ENCODE measurements at regions not wholly inside any gene's neighbourhood (a gene's known extent, or its start where the extent isn't known, plus 50 kb on each side); places are given as distances from the start of the nearest gene placed in this dataset.

DNA sequence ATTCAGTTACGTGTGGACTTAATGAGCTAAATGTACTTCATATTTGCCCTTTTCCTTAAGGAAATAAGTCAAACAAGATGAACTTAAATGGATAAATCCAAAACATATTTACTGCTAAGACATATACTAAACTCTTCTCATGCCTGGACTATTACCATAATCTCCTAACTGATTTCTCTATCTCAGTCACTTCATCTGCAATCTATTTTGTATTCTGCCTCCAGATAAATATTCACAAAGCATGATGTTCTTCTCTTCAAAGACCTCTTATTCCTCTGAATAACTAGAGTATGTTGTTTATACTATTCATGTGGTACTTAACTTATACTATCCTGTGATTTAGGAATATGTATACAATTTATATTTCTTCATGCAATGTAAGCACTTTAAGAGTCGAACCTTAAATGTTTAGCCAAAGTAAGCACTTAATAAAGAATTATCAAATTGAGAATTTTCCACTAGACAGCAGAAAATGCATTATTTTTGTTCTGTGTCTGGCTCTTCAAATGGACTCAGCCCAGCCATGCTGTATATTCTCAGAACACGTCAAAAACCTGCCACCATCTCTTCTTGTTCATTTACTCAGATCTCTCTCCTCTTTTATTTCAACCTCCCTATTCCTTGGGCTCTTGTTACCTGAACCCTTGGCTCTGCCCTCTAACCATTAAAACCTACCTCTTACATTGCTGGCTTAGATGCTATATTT, 79.9 kb upstream of the ARHGAP28 start:
- Histone ChIP-seq H2BK12ac (ENCODE audit: low read depth, low read length) (no peak overlapping the region), H3K9me3 (ENCODE audit: insufficient read depth in 2 of 2, low read depth in 1 of 2, low read length in 1 of 2) (no peaks in the 10 kb centered on the region), H3K4me2 (ENCODE audit: insufficient read depth in 1 of 2, low read depth in 2 of 2, low read length in 2 of 2) (no peak overlapping the region), H2AK5ac (ENCODE audit: low read depth, low read length) (no peak overlapping the region), H3K18ac (ENCODE audit: extremely low read depth, low read length) (no peak overlapping the region), H2BK20ac (ENCODE audit: low read length) (no peak overlapping the region), H4K91ac (replicated peaks; ENCODE audit: insufficient read length, low read length) (no peak overlapping the region), H4K8ac (ENCODE audit: extremely low read depth, insufficient read depth, low read length) (no peak overlapping the region), H2BK120ac (replicated peaks; ENCODE audit: low read depth, low read length) (no peak overlapping the region), H3K4ac (replicated peaks; ENCODE audit: insufficient read length, low read depth, low read length) (no peak overlapping the region), H3K27me3 (replicated peaks in 1 of 4; ENCODE audit: control insufficient read depth in 3 of 4, extremely low read depth in 1 of 4, insufficient read depth in 3 of 4, low read length in 3 of 4) (no peaks in the 10 kb centered on the region), H3K23me2 (ENCODE audit: low read depth, low read length) (no peaks in the 10 kb centered on the region), H3K79me2 (ENCODE audit: control insufficient read depth in 1 of 2, insufficient read depth in 2 of 2, low read length in 2 of 2) (no peaks in the 10 kb centered on the region), H4K20me1 (replicated peaks in 1 of 2; ENCODE audit: control insufficient read depth in 1 of 2, insufficient read depth in 2 of 2, low read length in 2 of 2) (no peaks in the 10 kb centered on the region), H3K4me3 (ENCODE audit: extremely low read depth in 1 of 4, insufficient read depth in 2 of 4, low read depth in 3 of 4, low read length in 4 of 4) (no peak overlapping the region), H2BK15ac (ENCODE audit: low read length) (no peak overlapping the region), H2BK5ac (ENCODE audit: low read depth, low read length) (no peak overlapping the region), H2AFZ (ENCODE audit: low read length) (no peak overlapping the region), H3K23ac (ENCODE audit: insufficient read length) (no peak overlapping the region), H3K14ac (ENCODE audit: insufficient read length) (no peak overlapping the region), H3K4me1 (replicated peaks in 1 of 4; ENCODE audit: control insufficient read depth in 3 of 4, insufficient read depth in 4 of 4, low read length in 3 of 4) (peaks cover 0 to 11% (median 1%) of the 10 kb centered on the region in 4 experiments; a peak in 2 of 7 replicates), H3K56ac (replicated peaks; ENCODE audit: insufficient read length, low read depth, low read length) (no peak overlapping the region), H4K5ac (ENCODE audit: insufficient read length, low read depth, low read length) (no peak overlapping the region), H3K9ac (replicated peaks in 1 of 4; ENCODE audit: extremely low read depth in 1 of 4, low read depth in 3 of 4, low read length in 3 of 4) (no peak overlapping the region), H3K27ac (ENCODE audit: low read depth, low read length) (no peak overlapping the region), H3K79me1 (ENCODE audit: low read depth, low read length) (no peaks in the 10 kb centered on the region), H3K36me3 (ENCODE audit: control insufficient read depth in 2 of 4, insufficient read depth in 4 of 4, low read length in 3 of 4) (no peaks in the 10 kb centered on the region)
- 91% methylated on average over 3 of the region's 3 CpGs; no CpG with 5 or more reads in 1 of the 2 experiments for WGBS, 2 experiments (ENCODE audit: extremely low coverage in 1 of 2, insufficient coverage in 1 of 2, insufficient read length in 1 of 2, insufficient replicate concordance in 2 of 2, low coverage in 1 of 2, low lambda C conversion rate in 2 of 2, missing lambda C conversion rate in 1 of 2)
- DNase-seq (ENCODE audit: low read depth in 1 of 2, low spot score in 2 of 2) (no peak), FAIRE-seq (no peak)
- ChIA-PET CTCF (ENCODE audit: partially characterized antibody) (interaction anchor here (0.6 kb wide), 1 partner anchor 917 kb away, joined by 3 read pairs; no protein-coding TSS in a partner anchor), POLR2A (ENCODE audit: partially characterized antibody) (no interaction called here)
- TF ChIP-seq, protein P1, sequence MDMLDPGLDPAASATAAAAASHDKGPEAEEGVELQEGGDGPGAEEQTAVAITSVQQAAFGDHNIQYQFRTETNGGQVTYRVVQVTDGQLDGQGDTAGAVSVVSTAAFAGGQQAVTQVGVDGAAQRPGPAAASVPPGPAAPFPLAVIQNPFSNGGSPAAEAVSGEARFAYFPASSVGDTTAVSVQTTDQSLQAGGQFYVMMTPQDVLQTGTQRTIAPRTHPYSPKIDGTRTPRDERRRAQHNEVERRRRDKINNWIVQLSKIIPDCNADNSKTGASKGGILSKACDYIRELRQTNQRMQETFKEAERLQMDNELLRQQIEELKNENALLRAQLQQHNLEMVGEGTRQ (IDR thresholded peaks at IDR 0.05; ENCODE audit: low read length), result no peak
- TF ChIP-seq SP4 (IDR thresholded peaks at IDR 0.05; ENCODE audit: low read length), result no peak
- no peak for TF ChIP-seq POLR2A (IDR thresholded peaks at IDR 0.05; ENCODE audit: control extremely low read depth in 1 of 2, low read depth in 2 of 2, low read length in 2 of 2)
- TF ChIP-seq SP1 (IDR thresholded peaks at IDR 0.05; ENCODE audit: low read depth, low read length), result no peak
